GM12878 (cell line): ENCODE measurements at regions not wholly inside any gene's neighbourhood (a gene's known extent, or its start where the extent isn't known, plus 50 kb on each side); places are given as distances from the start of the nearest gene placed in this dataset.

Experiments
- ATAC-seq: fragments of 200-7000 bp; cut with Tn5 transposase; 3 replicates; pipeline ENCODE4 v1.9.1; 2020; ENCODE audit warnings: mild to moderate bottlenecking, moderate library complexity
- BruUV-seq: library from RNA; stranded (reverse); fragments of 400-500 nt; replicated peaks from 2 replicates; lab custom pipeline; 2021; lab: Mats Ljungman, UMichigan
- CTCF ChIA-PET: fragments of 300-600 bp; sonication (Branson Sonifier 250); formaldehyde crosslinking; extraction: SDS; loops from one replicate; lab custom pipeline; 2021; ENCODE audit warnings: inconsistent platforms; lab: Yijun Ruan, JAX
- POLR2A ChIA-PET: fragments of 350-600 bp; formaldehyde crosslinking; extraction: SDS; loops from one replicate; lab custom pipeline; 2021; ENCODE audit warnings: inconsistent platforms; lab: Charles Lee
- RAD21 ChIA-PET: fragments of 300-600 bp; sonication (Branson Sonifier 250); formaldehyde crosslinking; loops from one replicate; lab custom pipeline; 2023; ENCODE audit warnings: antibody characterized with exemption; ENCODE audit not compliant: unreplicated experiment; lab: Charles Lee
- SMC1A ChIA-PET: fragments of 300-600 bp; sonication (Branson Sonifier 250); formaldehyde crosslinking; loops from one replicate; lab custom pipeline; 2023; ENCODE audit not compliant: unreplicated experiment, uncharacterized antibody; lab: Charles Lee
- DNase-seq: peaks from one replicate; pipeline ENCODE4 v3.0.0-alpha.2; 2011; ENCODE audit warnings: low read depth, low spot score
- FAIRE-seq: peaks from 3 replicates; lab custom pipeline; 2011; peaks lifted over from hg19 to GRCh38; lab: Jason Lieb, UNC
- H2AFZ ChIP-seq: 2 replicates; pipeline ENCODE4 v1.6.0; 2011; ENCODE audit warnings: low read depth, low read length, control low read depth; ENCODE audit not compliant: control insufficient read depth
- H3K27ac ChIP-seq: 2 replicates; pipeline ENCODE4 v1.5.1; 2011; ENCODE audit warnings: control low read depth; ENCODE audit not compliant: control insufficient read depth, insufficient read depth
- H3K27me3 ChIP-seq, 2 experiments: replicated peaks in 1 of 2; 2 replicates each; pipeline versions ENCODE4 v1.6.0 to v1.6.1; 2011; ENCODE audit warnings: low read length in 1 of 2; ENCODE audit not compliant: control insufficient read depth in 2 of 2, insufficient read depth in 2 of 2
- H3K36me3 ChIP-seq, 2 experiments: 2 replicates each; pipeline ENCODE4 v1.5.1; 2011; ENCODE audit warnings: low read length in 1 of 2; ENCODE audit not compliant: control insufficient read depth in 2 of 2, insufficient read depth in 2 of 2
- H3K4me1 ChIP-seq: 2 replicates; pipeline ENCODE4 v1.6.1; 2011; ENCODE audit warnings: mild to moderate bottlenecking, low read length, moderate library complexity, mixed read lengths; ENCODE audit not compliant: control insufficient read depth, insufficient read depth
- H3K4me2 ChIP-seq: 2 replicates; pipeline ENCODE4 v1.6.0; 2011; ENCODE audit warnings: control low read depth; ENCODE audit not compliant: control insufficient read depth, insufficient read depth
- H3K4me3 ChIP-seq: fragments of 200-600 bp; sonication (generic); 2 replicates; pipeline ENCODE4 v1.5.1; 2016
- H3K79me2 ChIP-seq: 2 replicates; pipeline ENCODE4 v1.6.0; 2011; ENCODE audit warnings: low read length; ENCODE audit not compliant: control insufficient read depth, insufficient read depth
- H3K9ac ChIP-seq: 2 replicates; pipeline ENCODE4 v1.8.0; 2011; ENCODE audit warnings: low read length, control low read depth, mixed read lengths; ENCODE audit not compliant: control insufficient read depth, insufficient read depth
- H3K9me3 ChIP-seq: replicated peaks from 3 replicates; pipeline ENCODE4 v1.5.1; 2011; ENCODE audit warnings: mild to moderate bottlenecking, low read length; ENCODE audit not compliant: control insufficient read depth, insufficient read depth
- H4K20me1 ChIP-seq: 2 replicates; pipeline ENCODE4 v1.6.0; 2011; ENCODE audit not compliant: control insufficient read depth, insufficient read depth
- CREM ChIP-seq: IDR thresholded peaks from 2 replicates; pipeline ENCODE4 v1.6.1; 2014; ENCODE audit warnings: antibody characterized with exemption, low read depth
- FOXM1 ChIP-seq: IDR thresholded peaks from 2 replicates; pipeline ENCODE4 v1.6.1; 2012; ENCODE audit warnings: low read depth, mild to moderate bottlenecking, inconsistent platforms, low read length, moderate library complexity
- HCFC1 ChIP-seq: fragments of 150-350 bp; IDR thresholded peaks from 2 replicates; pipeline ENCODE4 v1.6.1; 2014; ENCODE audit warnings: low read length
- HDGF ChIP-seq: fragments of 450-650 bp; IDR thresholded peaks from 2 replicates; pipeline ENCODE4 v1.6.1; 2016; ENCODE audit warnings: antibody characterized with exemption
- MEF2B ChIP-seq: fragments of 450-650 bp; IDR thresholded peaks from 2 replicates; pipeline ENCODE4 v1.6.1; 2018; ENCODE audit warnings: mild to moderate bottlenecking, moderate library complexity; ENCODE audit not compliant: partially characterized antibody, poor library complexity, severe bottlenecking
- MXI1 ChIP-seq: fragments of 150-350 bp; IDR thresholded peaks from 2 replicates; pipeline ENCODE4 v1.6.1; 2011; ENCODE audit warnings: low read depth, mild to moderate bottlenecking, inconsistent platforms, low read length, improper control_type of control experiment
- RCOR1 ChIP-seq: conservative IDR thresholded peaks from 2 replicates; pipeline ENCODE4 v1.6.1; 2012; ENCODE audit warnings: low read depth, low read length, improper control_type of control experiment
- SUPT20H ChIP-seq: IDR thresholded peaks from 2 replicates; pipeline ENCODE4 v1.6.1; 2011; ENCODE audit warnings: low read depth, mild to moderate bottlenecking, low read length, moderate library complexity, borderline replicate concordance; ENCODE audit not compliant: control insufficient read depth
- TARDBP ChIP-seq: IDR thresholded peaks from 2 replicates; pipeline ENCODE4 v1.6.1; 2016; ENCODE audit warnings: borderline replicate concordance
- YY1 ChIP-seq: IDR thresholded peaks from 2 replicates; pipeline ENCODE4 v1.6.1; 2011; ENCODE audit warnings: low read depth, mild to moderate bottlenecking, low read length
- ZSCAN29 ChIP-seq: fragments of 450-650 bp; IDR thresholded peaks from 2 replicates; pipeline ENCODE4 v1.6.1; 2017; ENCODE audit warnings: mild to moderate bottlenecking, moderate library complexity
- WGBS: methylation state at CpG from one replicate; pipeline ENCODE4 v1.1.6; 2016; ENCODE audit warnings: low lambda C conversion rate; ENCODE audit not compliant: insufficient replicate concordance, insufficient coverage; ENCODE audit errors: missing lambda C conversion rate; 5-methylcytosine and 5-hydroxymethylcytosine counted together
- in situ Hi-C: fragments of 300-500 bp; cut with MboI; formaldehyde crosslinking; loops from 9 replicates; pipeline ENCODE4 v1.14.3; 2018; ENCODE audit warnings: mixed read lengths
- intact Hi-C: fragments of 100-400 bp; cut with micrococcal nuclease; formaldehyde crosslinking; loops from one replicate; pipeline ENCODE4 v1.14.2; 2022; ENCODE audit not compliant: unreplicated experiment
- TF ChIP-seq, protein P1 (sequence below): fragments of 450-650 bp; IDR thresholded peaks from 2 replicates; pipeline ENCODE4 v1.6.1; 2014; ENCODE audit warnings: mild to moderate bottlenecking
- TF ChIP-seq, protein P2 (sequence below): fragments of 450-650 bp; IDR thresholded peaks from 2 replicates; pipeline ENCODE4 v1.6.1; 2018; ENCODE audit warnings: mild to moderate bottlenecking, low read depth, moderate library complexity; ENCODE audit not compliant: partially characterized antibody
- TF ChIP-seq, protein P3 (sequence below), 3 experiments: IDR thresholded peaks in 2 of 3; conservative IDR thresholded peaks in 1 of 3; 2 replicates each; pipeline ENCODE4 v1.5.1; 2011; ENCODE audit warnings: low read depth in 3 of 3, low read length in 3 of 3, mild to moderate bottlenecking in 3 of 3, control low read depth in 2 of 3, moderate library complexity in 2 of 3, inconsistent platforms in 1 of 3, mixed read lengths in 1 of 3; ENCODE audit not compliant: control insufficient read depth in 2 of 3, insufficient read depth in 1 of 3; ENCODE audit errors: extremely low read depth in 1 of 3

DNA sequence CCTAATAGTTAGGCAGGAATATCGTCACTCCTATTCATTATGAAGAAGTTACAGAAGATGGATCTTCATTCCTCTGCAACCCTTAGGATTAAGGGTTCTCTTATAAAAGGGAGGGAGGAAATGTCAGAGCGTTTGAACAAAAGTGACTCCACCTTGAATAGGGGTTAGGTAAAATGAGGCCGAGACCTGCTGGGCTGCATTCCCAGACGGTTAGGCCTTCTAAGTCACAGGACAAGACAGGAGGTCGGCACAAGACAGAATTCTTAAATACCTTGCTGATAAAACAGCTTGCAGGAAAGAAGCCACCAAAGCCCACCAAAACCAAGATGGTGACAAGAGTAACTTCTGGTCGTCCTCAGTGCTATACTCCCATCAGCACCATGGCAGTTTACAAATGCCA lies 147.6 kb downstream of the CDCA7 start (continued):
- TF ChIP-seq MEF2B (no peak), YY1 (no peak), HCFC1 (no peak)
- TF ChIP-seq, protein P1, sequence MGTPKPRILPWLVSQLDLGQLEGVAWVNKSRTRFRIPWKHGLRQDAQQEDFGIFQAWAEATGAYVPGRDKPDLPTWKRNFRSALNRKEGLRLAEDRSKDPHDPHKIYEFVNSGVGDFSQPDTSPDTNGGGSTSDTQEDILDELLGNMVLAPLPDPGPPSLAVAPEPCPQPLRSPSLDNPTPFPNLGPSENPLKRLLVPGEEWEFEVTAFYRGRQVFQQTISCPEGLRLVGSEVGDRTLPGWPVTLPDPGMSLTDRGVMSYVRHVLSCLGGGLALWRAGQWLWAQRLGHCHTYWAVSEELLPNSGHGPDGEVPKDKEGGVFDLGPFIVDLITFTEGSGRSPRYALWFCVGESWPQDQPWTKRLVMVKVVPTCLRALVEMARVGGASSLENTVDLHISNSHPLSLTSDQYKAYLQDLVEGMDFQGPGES: no peak

DNA sequence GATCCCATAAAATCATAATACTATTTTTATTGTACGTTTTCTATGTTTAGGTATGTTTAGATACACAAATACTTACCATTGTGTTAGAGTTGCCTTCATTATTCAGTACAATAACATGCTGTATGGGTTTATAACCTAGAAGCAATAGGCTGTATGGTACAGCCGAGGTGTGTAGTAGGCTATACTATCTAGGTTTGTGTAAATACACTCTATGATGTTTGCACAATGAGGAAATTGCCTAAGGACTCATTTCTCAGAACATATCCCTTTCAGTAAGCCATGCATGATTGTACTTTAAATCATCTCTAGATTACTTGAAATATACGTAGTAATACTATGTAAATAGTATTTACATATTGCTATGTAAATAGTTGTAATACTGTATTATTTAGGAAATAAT lies 156.7 kb downstream of the CDCA7 start:
- no peak for ATAC-seq
- no peak for FAIRE-seq

More for the DNA sequence above, 156.7 kb downstream of the CDCA7 start:
- ChIA-PET SMC1A (no interaction called here), RAD21 (no interaction called here), POLR2A (no interaction called here), CTCF (no interaction called here)
- intact Hi-C loops: no loop called here
- Histone ChIP-seq H3K4me3 (no peak overlapping the region), H3K79me2 (no peaks in the 10 kb centered on the region), H4K20me1 (no peaks in the 10 kb centered on the region), H3K27me3 (no peaks in the 10 kb centered on the region), H3K27ac (no peak overlapping the region), H2AFZ (no peak overlapping the region), H3K4me2 (no peak overlapping the region), H3K9me3 (no peaks in the 10 kb centered on the region), H3K4me1 (no peaks in the 10 kb centered on the region), H3K36me3 (no peaks in the 10 kb centered on the region), H3K9ac (no peak overlapping the region)
- TF ChIP-seq HDGF (no peak), MXI1 (no peak), SUPT20H (no peak), FOXM1 (no peak), ZSCAN29 (no peak), RCOR1 (no peak), TARDBP (no peak), CREM (no peak)
- TF ChIP-seq, protein P2, sequence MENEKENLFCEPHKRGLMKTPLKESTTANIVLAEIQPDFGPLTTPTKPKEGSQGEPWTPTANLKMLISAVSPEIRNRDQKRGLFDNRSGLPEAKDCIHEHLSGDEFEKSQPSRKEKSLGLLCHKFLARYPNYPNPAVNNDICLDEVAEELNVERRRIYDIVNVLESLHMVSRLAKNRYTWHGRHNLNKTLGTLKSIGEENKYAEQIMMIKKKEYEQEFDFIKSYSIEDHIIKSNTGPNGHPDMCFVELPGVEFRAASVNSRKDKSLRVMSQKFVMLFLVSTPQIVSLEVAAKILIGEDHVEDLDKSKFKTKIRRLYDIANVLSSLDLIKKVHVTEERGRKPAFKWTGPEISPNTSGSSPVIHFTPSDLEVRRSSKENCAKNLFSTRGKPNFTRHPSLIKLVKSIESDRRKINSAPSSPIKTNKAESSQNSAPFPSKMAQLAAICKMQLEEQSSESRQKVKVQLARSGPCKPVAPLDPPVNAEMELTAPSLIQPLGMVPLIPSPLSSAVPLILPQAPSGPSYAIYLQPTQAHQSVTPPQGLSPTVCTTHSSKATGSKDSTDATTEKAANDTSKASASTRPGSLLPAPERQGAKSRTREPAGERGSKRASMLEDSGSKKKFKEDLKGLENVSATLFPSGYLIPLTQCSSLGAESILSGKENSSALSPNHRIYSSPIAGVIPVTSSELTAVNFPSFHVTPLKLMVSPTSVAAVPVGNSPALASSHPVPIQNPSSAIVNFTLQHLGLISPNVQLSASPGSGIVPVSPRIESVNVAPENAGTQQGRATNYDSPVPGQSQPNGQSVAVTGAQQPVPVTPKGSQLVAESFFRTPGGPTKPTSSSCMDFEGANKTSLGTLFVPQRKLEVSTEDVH: no peak
- TF ChIP-seq, protein P1: no peak
- TF ChIP-seq, protein P3, sequence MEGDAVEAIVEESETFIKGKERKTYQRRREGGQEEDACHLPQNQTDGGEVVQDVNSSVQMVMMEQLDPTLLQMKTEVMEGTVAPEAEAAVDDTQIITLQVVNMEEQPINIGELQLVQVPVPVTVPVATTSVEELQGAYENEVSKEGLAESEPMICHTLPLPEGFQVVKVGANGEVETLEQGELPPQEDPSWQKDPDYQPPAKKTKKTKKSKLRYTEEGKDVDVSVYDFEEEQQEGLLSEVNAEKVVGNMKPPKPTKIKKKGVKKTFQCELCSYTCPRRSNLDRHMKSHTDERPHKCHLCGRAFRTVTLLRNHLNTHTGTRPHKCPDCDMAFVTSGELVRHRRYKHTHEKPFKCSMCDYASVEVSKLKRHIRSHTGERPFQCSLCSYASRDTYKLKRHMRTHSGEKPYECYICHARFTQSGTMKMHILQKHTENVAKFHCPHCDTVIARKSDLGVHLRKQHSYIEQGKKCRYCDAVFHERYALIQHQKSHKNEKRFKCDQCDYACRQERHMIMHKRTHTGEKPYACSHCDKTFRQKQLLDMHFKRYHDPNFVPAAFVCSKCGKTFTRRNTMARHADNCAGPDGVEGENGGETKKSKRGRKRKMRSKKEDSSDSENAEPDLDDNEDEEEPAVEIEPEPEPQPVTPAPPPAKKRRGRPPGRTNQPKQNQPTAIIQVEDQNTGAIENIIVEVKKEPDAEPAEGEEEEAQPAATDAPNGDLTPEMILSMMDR (IDR thresholded peaks at IDR 0.05 in 2 of 3, conservative IDR thresholded peaks at IDR 0.05 in 1 of 3; ENCODE audit: control insufficient read depth in 2 of 3, extremely low read depth in 1 of 3, insufficient read depth in 1 of 3, low read depth in 3 of 3, low read length in 3 of 3): no peak
- no peak for DNase-seq
- 12% methylated on average over 3 of the region's 3 CpGs for WGBS
- no TSS peak for BruUV-seq
- in situ Hi-C loops: no loop called here
